ENCODE measurements at regions not wholly inside any gene's neighbourhood (a gene's known extent, or its start where the extent isn't known, plus 50 kb on each side); places are given as distances from the start of the nearest gene placed in this dataset.
"Not testable (repeated sequence)": the region's sequence is repeated elsewhere in the genome, so short reads cannot be mapped to it uniquely, and the experiment has no call there.

GRCh38 chr2:72003796-72004195 is 143.9 kb downstream of the CYP26B1 start:
- no peak for DNase-seq

GRCh38 chr2:72003124-72003523 is 144.5 kb downstream of the CYP26B1 start:
- no peak for DNase-seq

GRCh38 chr2:72001937-72002690 is 145.5 kb downstream of the CYP26B1 start:
- no peak for DNase-seq

GRCh38 chr2:72000110-72000509 is 147.6 kb downstream of the CYP26B1 start:
- no peak for DNase-seq

- no peak for DNase-seq
Measured at GRCh38 chr2:71999580-71999979, 148.1 kb downstream of the CYP26B1 start.

- no peak for DNase-seq
Measured at GRCh38 chr2:71997843-71998242, 149.8 kb downstream of the CYP26B1 start.

GRCh38 chr2:71995067-71995665 is 152.5 kb downstream of the CYP26B1 start:
- DNase-seq = no peak

- DNase-seq = no peak
Measured at GRCh38 chr2:71992036-71992435, 155.6 kb downstream of the CYP26B1 start.

- DNase-seq = no peak
Measured at GRCh38 chr2:71991397-71991796, 156.3 kb downstream of the CYP26B1 start.

GRCh38 chr2:71990826-71991225 is 156.8 kb downstream of the CYP26B1 start:
- DNase-seq = no peak

- no peak for DNase-seq
Measured at GRCh38 chr2:71990122-71990521, 157.5 kb downstream of the CYP26B1 start.

- DNase-seq = no peak
Measured at GRCh38 chr2:71989671-71990070, 158.0 kb downstream of the CYP26B1 start.

GRCh38 chr2:71988170-71988569 is 159.5 kb downstream of the CYP26B1 start:
- DNase-seq = no peak

- no peak for DNase-seq
Measured at GRCh38 chr2:71976685-71977084, 171.0 kb downstream of the CYP26B1 start.

GRCh38 chr2:71974846-71975245 is 172.8 kb downstream of the CYP26B1 start:
- DNase-seq = no peak

GRCh38 chr2:71971493-71971892 is 176.2 kb downstream of the CYP26B1 start:
- DNase-seq = no peak

- no peak for DNase-seq
Measured at GRCh38 chr2:71965530-71965929, 182.1 kb downstream of the CYP26B1 start.

GRCh38 chr2:71962911-71963694 is 184.6 kb downstream of the CYP26B1 start:
- no peak for DNase-seq

- DNase-seq = no peak
Measured at GRCh38 chr2:71962350-71962749, 185.3 kb downstream of the CYP26B1 start.

GRCh38 chr2:71961289-71962027 is 186.2 kb downstream of the CYP26B1 start:
- no peak for DNase-seq

GRCh38 chr2:71959494-71959893 is 188.2 kb downstream of the CYP26B1 start:
- no peak for DNase-seq

GRCh38 chr2:71958426-71958825 is 189.2 kb downstream of the CYP26B1 start:
- DNase-seq = not testable (repeated sequence)

- DNase-seq = no peak
Measured at GRCh38 chr2:71952572-71953188, 195.0 kb downstream of the CYP26B1 start.
